ENCODE measurements at regions not wholly inside any gene's neighbourhood (a gene's known extent, or its start where the extent isn't known, plus 50 kb on each side); places are given as distances from the start of the nearest gene placed in this dataset.

DNA sequence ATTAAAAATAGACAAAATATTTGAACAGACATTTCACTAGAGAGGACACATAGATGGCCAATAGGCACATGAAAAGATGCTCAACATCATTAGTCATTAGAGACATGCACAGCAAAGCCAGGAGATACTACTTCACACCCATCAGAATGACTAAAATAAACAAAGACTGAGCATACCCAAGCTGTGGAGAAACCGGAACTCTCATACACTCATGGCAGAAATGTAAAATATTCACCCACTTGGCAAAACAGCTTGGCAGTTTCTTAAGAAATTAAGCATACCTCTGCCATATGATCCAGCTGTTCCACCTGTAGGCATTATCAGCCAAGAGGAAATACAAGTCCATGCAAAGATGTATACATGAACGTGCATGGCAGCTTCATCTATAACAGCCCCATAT, 213.4 kb downstream of the TSHZ3 start:
- no peak overlapping the region for H3T11ph ChIP-seq (ENCODE audit: low read length)
- no peak overlapping the region for H3K4me3 Mint-ChIP-seq

More for the DNA sequence above, 213.4 kb downstream of the TSHZ3 start:
- Mint-ChIP-seq H3K36me3 (ENCODE audit: insufficient read depth in 1 of 3, low read depth in 3 of 3) (no peaks in the 10 kb centered on the region; a peak in 1 of 7 replicates), H3K27ac (no peak overlapping the region), H3K4me1 (no peaks in the 10 kb centered on the region), H3K9me3 (peaks cover 0 to 3% of the 10 kb centered on the region in 2 experiments; a peak in 1 of 5 replicates), H3K27me3 (ENCODE audit: low read depth) (peaks cover 1% of the 10 kb centered on the region; the same call in 1 of the 2 replicates)
- Histone ChIP-seq H2AFZ (ENCODE audit: low read length) (no peak overlapping the region), H3K79me2 (ENCODE audit: insufficient read depth, low read length) (no peaks in the 10 kb centered on the region), H4K8ac (replicated peaks; ENCODE audit: insufficient read length, low read depth, low read length) (no peak overlapping the region), H2BK120ac (ENCODE audit: low read depth, low read length, poor library complexity, severe bottlenecking) (no peak overlapping the region), H3K4me1 (ENCODE audit: insufficient read depth, low read length) (no peaks in the 10 kb centered on the region; the same call in 1 of the 2 replicates), H3K27ac (ENCODE audit: insufficient read length, low read depth, low read length) (no peak overlapping the region), H2BK20ac (ENCODE audit: low read depth, low read length, poor library complexity, severe bottlenecking) (no peak overlapping the region), H3K27me3 (ENCODE audit: insufficient read depth, low read length) (no peaks in the 10 kb centered on the region), H2BK5ac (ENCODE audit: insufficient read length, low read length) (no peak overlapping the region), H3K79me1 (ENCODE audit: insufficient read depth, low read depth, low read length, poor library complexity, severe bottlenecking) (no peaks in the 10 kb centered on the region), H2AK5ac (ENCODE audit: insufficient read length, low read length) (no peak overlapping the region), H3K4me2 (ENCODE audit: insufficient read depth, insufficient read length, low read length) (no peak overlapping the region), H3K56ac (ENCODE audit: insufficient read length, low read depth, low read length) (no peak overlapping the region), H2BK15ac (ENCODE audit: low read depth, low read length) (no peak overlapping the region), H3K14ac (ENCODE audit: insufficient read depth, low read length) (no peak overlapping the region), H4K5ac (ENCODE audit: insufficient read length, low read depth, low read length) (no peak overlapping the region), H3K4ac (ENCODE audit: low read depth, low read length) (no peak overlapping the region), H3K23ac (ENCODE audit: insufficient read length, low read depth, low read length) (no peak overlapping the region), H3K9ac (ENCODE audit: extremely low read depth, insufficient read length, low read length) (no peak overlapping the region), H4K91ac (ENCODE audit: insufficient read length, low read depth, low read length) (no peak overlapping the region), H3K18ac (ENCODE audit: insufficient read length, low read depth, low read length) (no peak overlapping the region), H3K9me3 (ENCODE audit: control insufficient read depth, low read depth, low read length) (no peaks in the 10 kb centered on the region), H4K20me1 (ENCODE audit: control insufficient read depth, insufficient read depth, insufficient read length) (no peaks in the 10 kb centered on the region), H3K23me2 (ENCODE audit: insufficient read length, low read depth, low read length, poor library complexity, severe bottlenecking) (no peaks in the 10 kb centered on the region), H2BK12ac (ENCODE audit: insufficient read length, low read depth, low read length) (no peak overlapping the region)
- no CpG with 5 or more reads among the region's 2 CpGs for WGBS (ENCODE audit: extremely low coverage, insufficient read length, low lambda C conversion rate)
- DNase-seq, result no peak
- TF ChIP-seq, protein P1, sequence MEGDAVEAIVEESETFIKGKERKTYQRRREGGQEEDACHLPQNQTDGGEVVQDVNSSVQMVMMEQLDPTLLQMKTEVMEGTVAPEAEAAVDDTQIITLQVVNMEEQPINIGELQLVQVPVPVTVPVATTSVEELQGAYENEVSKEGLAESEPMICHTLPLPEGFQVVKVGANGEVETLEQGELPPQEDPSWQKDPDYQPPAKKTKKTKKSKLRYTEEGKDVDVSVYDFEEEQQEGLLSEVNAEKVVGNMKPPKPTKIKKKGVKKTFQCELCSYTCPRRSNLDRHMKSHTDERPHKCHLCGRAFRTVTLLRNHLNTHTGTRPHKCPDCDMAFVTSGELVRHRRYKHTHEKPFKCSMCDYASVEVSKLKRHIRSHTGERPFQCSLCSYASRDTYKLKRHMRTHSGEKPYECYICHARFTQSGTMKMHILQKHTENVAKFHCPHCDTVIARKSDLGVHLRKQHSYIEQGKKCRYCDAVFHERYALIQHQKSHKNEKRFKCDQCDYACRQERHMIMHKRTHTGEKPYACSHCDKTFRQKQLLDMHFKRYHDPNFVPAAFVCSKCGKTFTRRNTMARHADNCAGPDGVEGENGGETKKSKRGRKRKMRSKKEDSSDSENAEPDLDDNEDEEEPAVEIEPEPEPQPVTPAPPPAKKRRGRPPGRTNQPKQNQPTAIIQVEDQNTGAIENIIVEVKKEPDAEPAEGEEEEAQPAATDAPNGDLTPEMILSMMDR (conservative IDR thresholded peaks at IDR 0.05), result no peak

Measured in H9 (cell line).